Lower lobe of right lung (tissue), 2 donors: ENCODE measurements at regions not wholly inside any gene's neighbourhood (a gene's known extent, or its start where the extent isn't known, plus 50 kb on each side); places are given as distances from the start of the nearest gene placed in this dataset.

Experiments used
- ATAC-seq, 2 donors: fragments of 200-7000 bp; cut with Tn5 transposase; one replicate each; pipeline ENCODE4 v1.9.1; 2020 to 2022; ENCODE audit warnings: mild to moderate bottlenecking in 2 of 2, moderate library complexity in 2 of 2
- DNase-seq: peaks from one replicate; pipeline ENCODE4 v3.0.0-alpha.2; 2020
- H3K27ac ChIP-seq: fragments of 200-600 bp; one replicate; pipeline ENCODE4 v1.8.0; 2022
- H3K27me3 ChIP-seq: fragments of 200-600 bp; one replicate; pipeline ENCODE4 v1.8.0; 2022; ENCODE audit warnings: low read depth
- H3K36me3 ChIP-seq: fragments of 200-600 bp; one replicate; pipeline ENCODE4 v1.8.0; 2022; ENCODE audit warnings: mild to moderate bottlenecking
- H3K4me1 ChIP-seq: fragments of 200-600 bp; one replicate; pipeline ENCODE4 v1.8.0; 2022
- H3K4me3 ChIP-seq: fragments of 200-600 bp; one replicate; pipeline ENCODE4 v1.8.0; 2022; ENCODE audit warnings: mild to moderate bottlenecking
- H3K9me3 ChIP-seq: fragments of 200-600 bp; one replicate; pipeline ENCODE4 v1.8.0; 2022
- CTCF ChIP-seq: fragments of 200-600 bp; IDR thresholded peaks from one replicate; pipeline ENCODE4 v1.8.0; 2022; ENCODE audit warnings: antibody characterized with exemption, mild to moderate bottlenecking
- intact Hi-C: fragments of 100-400 bp; cut with DNase I; formaldehyde crosslinking; loops from one replicate; pipeline ENCODE4 v1.11.0; 2022
- donor health status: DM: no; HTN: yes; CAD: no; lungs with severe emphysema.

DNA sequence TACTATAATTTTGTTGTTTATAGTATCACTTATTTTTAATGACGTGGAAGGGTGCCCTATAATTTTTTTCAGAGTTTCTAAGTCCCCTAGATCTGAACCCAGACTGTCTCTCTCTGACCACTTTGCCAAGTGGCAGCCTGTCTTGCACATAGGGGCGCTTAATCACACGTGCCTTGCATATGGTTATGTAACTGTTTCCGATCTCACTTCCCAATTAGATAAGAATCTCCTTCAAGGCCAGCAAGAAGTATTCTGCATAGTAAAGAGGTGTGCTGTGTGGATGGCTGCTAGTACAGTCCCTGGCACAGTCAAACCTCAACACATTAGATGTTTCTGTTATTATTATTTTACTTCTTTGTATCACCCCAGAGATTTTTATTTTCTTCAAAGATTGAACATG, 197.8 kb upstream of the SIX2 start:
- DNase-seq (no peak), ATAC-seq (peak; percentile 64 to 77)
- Histone ChIP-seq H3K4me3 (no peak overlapping the region), H3K27ac (no peak overlapping the region), H3K27me3 (no peaks in the 10 kb centered on the region), H3K36me3 (no peaks in the 10 kb centered on the region), H3K4me1 (no peaks in the 10 kb centered on the region), H3K9me3 (peaks cover 2% of the 10 kb centered on the region)
- TF ChIP-seq CTCF = no peak
- intact Hi-C loops = no loop called here

GRCh38 chr2:45205985-45206384, 196.7 kb upstream of the SIX2 start:
- intact Hi-C loops = no loop called here
- no peak for DNase-seq
- H3K4me1 ChIP-seq = no peaks in the 10 kb centered on the region
- no peaks in the 10 kb centered on the region for H3K27me3 ChIP-seq
- H3K4me3 ChIP-seq = no peak overlapping the region
- no peaks in the 10 kb centered on the region for H3K36me3 ChIP-seq
- no peak for ATAC-seq
- TF ChIP-seq CTCF = no peak
- H3K9me3 ChIP-seq = peaks cover 4% of the 10 kb centered on the region
- H3K27ac ChIP-seq = no peak overlapping the region

- ATAC-seq (no peak), DNase-seq (no peak)
- H3K4me3 ChIP-seq = no peak overlapping the region
- H3K27ac ChIP-seq = no peak overlapping the region
- peaks cover 4% of the 10 kb centered on the region for H3K9me3 ChIP-seq
- intact Hi-C loops = no loop called here
- no peaks in the 10 kb centered on the region for H3K27me3 ChIP-seq
- no peak for TF ChIP-seq CTCF
- no peaks in the 10 kb centered on the region for H3K4me1 ChIP-seq
- H3K36me3 ChIP-seq = no peaks in the 10 kb centered on the region
These were observed 196.2 kb upstream of the SIX2 start for GRCh38 chr2:45205480-45205879.

GRCh38 chr2:45203400-45203799, 194.1 kb upstream of the SIX2 start:
- Histone ChIP-seq H3K36me3 (no peaks in the 10 kb centered on the region), H3K9me3 (peaks cover 4% of the 10 kb centered on the region), H3K4me1 (no peaks in the 10 kb centered on the region), H3K27me3 (no peaks in the 10 kb centered on the region), H3K4me3 (no peak overlapping the region), H3K27ac (no peak overlapping the region)
- TF ChIP-seq CTCF = no peak
- intact Hi-C loops = no loop called here
- no peak for ATAC-seq
- no peak for DNase-seq

GRCh38 chr2:45199973-45200372, 190.7 kb upstream of the SIX2 start:
- intact Hi-C loops = no loop called here
- no peak overlapping the region for H3K4me3 ChIP-seq
- H3K9me3 ChIP-seq = peaks cover 4% of the 10 kb centered on the region
- no peak for ATAC-seq
- H3K4me1 ChIP-seq = no peaks in the 10 kb centered on the region
- DNase-seq = no peak
- H3K36me3 ChIP-seq = no peaks in the 10 kb centered on the region
- no peaks in the 10 kb centered on the region for H3K27me3 ChIP-seq
- TF ChIP-seq CTCF = no peak
- no peak overlapping the region for H3K27ac ChIP-seq

DNA sequence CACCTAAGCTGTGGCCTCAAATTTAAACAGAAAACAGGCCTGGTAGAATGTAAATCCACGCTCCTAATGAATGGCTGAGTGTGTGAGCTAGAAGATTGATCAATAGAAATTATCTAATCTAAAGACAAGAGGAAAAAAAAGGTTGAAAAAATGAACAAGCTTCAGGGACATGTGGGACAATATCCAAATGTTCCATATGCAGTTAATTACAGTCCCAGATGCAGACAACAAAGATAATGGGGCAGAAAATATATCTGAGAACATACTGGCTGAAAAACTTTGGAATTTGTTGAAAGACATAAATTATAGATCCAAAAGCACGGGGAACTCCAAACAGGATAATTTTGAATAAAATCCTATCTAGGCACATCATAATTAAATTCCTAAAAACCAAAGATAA, 186.7 kb upstream of the SIX2 start:
- no peaks in the 10 kb centered on the region for H3K27me3 ChIP-seq
- H3K27ac ChIP-seq = no peak overlapping the region
- H3K4me3 ChIP-seq = no peak overlapping the region
- ATAC-seq (no peak), DNase-seq (no peak)
- H3K36me3 ChIP-seq = no peaks in the 10 kb centered on the region
- TF ChIP-seq CTCF = no peak
- intact Hi-C loops = no loop called here
- no peaks in the 10 kb centered on the region for H3K9me3 ChIP-seq
- H3K4me1 ChIP-seq = no peaks in the 10 kb centered on the region
